H9 (cell line): ENCODE measurements at regions not wholly inside any gene's neighbourhood (a gene's known extent, or its start where the extent isn't known, plus 50 kb on each side); places are given as distances from the start of the nearest gene placed in this dataset.
A peak's percentile ranks its signal among the peaks of the same experiment; 100 is the strongest.

Experiments used
- DNase-seq: peaks from one replicate; pipeline ENCODE4 v3.0.0-alpha.2; 2017
- H2AFZ ChIP-seq: one replicate; pipeline ENCODE4 v1.6.1; 2013; ENCODE audit warnings: mild to moderate bottlenecking, low read length, control low read depth, moderate library complexity
- H2AK5ac ChIP-seq: 2 replicates; pipeline ENCODE4 v1.6.1; 2013; ENCODE audit warnings: low read length, control low read depth, mixed read lengths; ENCODE audit not compliant: insufficient read length
- H2BK120ac ChIP-seq: one replicate; pipeline ENCODE4 v1.6.1; 2013; ENCODE audit warnings: low read depth, mild to moderate bottlenecking, low read length, control low read depth, inconsistent platforms; ENCODE audit not compliant: poor library complexity, severe bottlenecking
- H2BK12ac ChIP-seq: 2 replicates; pipeline ENCODE4 v1.6.1; 2013; ENCODE audit warnings: low read length, control low read depth, mixed read lengths, low read depth; ENCODE audit not compliant: insufficient read length
- H2BK15ac ChIP-seq: 2 replicates; pipeline ENCODE4 v1.6.1; 2013; ENCODE audit warnings: low read depth, low read length, control low read depth
- H2BK20ac ChIP-seq: one replicate; pipeline ENCODE4 v1.6.1; 2013; ENCODE audit warnings: low read depth, mild to moderate bottlenecking, low read length, control low read depth, inconsistent platforms; ENCODE audit not compliant: poor library complexity, severe bottlenecking
- H2BK5ac ChIP-seq: 2 replicates; pipeline ENCODE4 v1.6.1; 2013; ENCODE audit warnings: low read length, control low read depth, mixed read lengths; ENCODE audit not compliant: insufficient read length
- H3K14ac ChIP-seq: 2 replicates; pipeline ENCODE4 v1.6.1; 2013; ENCODE audit warnings: low read length, control low read depth; ENCODE audit not compliant: insufficient read depth
- H3K18ac ChIP-seq: 2 replicates; pipeline ENCODE4 v1.6.1; 2013; ENCODE audit warnings: low read depth, mild to moderate bottlenecking, mixed read lengths, low read length, control low read depth; ENCODE audit not compliant: insufficient read length
- H3K23ac ChIP-seq: 2 replicates; pipeline ENCODE4 v1.6.1; 2013; ENCODE audit warnings: low read length, control low read depth, mixed read lengths, low read depth; ENCODE audit not compliant: insufficient read length
- H3K23me2 ChIP-seq: 2 replicates; pipeline ENCODE4 v1.6.1; 2013; ENCODE audit warnings: low read depth, mild to moderate bottlenecking, mixed read lengths, low read length, control low read depth; ENCODE audit not compliant: insufficient read length, poor library complexity, severe bottlenecking
- H3K27ac ChIP-seq: 2 replicates; pipeline ENCODE4 v1.5.1; 2013; ENCODE audit warnings: low read length, control low read depth, mixed read lengths, low read depth; ENCODE audit not compliant: insufficient read length
- H3K27me3 ChIP-seq: 2 replicates; pipeline ENCODE4 v1.6.1; 2013; ENCODE audit warnings: low read length, control low read depth, inconsistent platforms; ENCODE audit not compliant: insufficient read depth
- H3K4ac ChIP-seq: 2 replicates; pipeline ENCODE4 v1.6.1; 2013; ENCODE audit warnings: low read depth, mild to moderate bottlenecking, control low read depth, inconsistent platforms, low read length, moderate library complexity
- H3K4me1 ChIP-seq: 2 replicates; pipeline ENCODE4 v1.6.1; 2013; ENCODE audit warnings: low read length, control low read depth, inconsistent platforms; ENCODE audit not compliant: insufficient read depth
- H3K4me2 ChIP-seq: 2 replicates; pipeline ENCODE4 v1.6.1; 2013; ENCODE audit warnings: low read length, control low read depth, mixed read lengths; ENCODE audit not compliant: insufficient read length, insufficient read depth
- H3K56ac ChIP-seq: 2 replicates; pipeline ENCODE4 v1.6.1; 2013; ENCODE audit warnings: low read depth, mild to moderate bottlenecking, mixed read lengths, low read length, control low read depth; ENCODE audit not compliant: insufficient read length
- H3K79me1 ChIP-seq: 2 replicates; pipeline ENCODE4 v1.6.1; 2013; ENCODE audit warnings: low read depth, mild to moderate bottlenecking, moderate library complexity, low read length, control low read depth, inconsistent platforms; ENCODE audit not compliant: insufficient read depth, poor library complexity, severe bottlenecking
- H3K79me2 ChIP-seq: 2 replicates; pipeline ENCODE4 v1.6.1; 2013; ENCODE audit warnings: low read length, control low read depth, inconsistent platforms; ENCODE audit not compliant: insufficient read depth
- H3K9ac ChIP-seq: 2 replicates; pipeline ENCODE4 v1.6.1; 2013; ENCODE audit warnings: low read length, control low read depth, mixed read lengths; ENCODE audit not compliant: insufficient read length; ENCODE audit errors: extremely low read depth
- H3K9me3 ChIP-seq: one replicate; pipeline ENCODE4 v1.6.1; 2013; ENCODE audit warnings: low read depth, low read length, inconsistent platforms; ENCODE audit not compliant: control insufficient read depth
- H3T11ph ChIP-seq: one replicate; pipeline ENCODE4 v1.6.1; 2013; ENCODE audit warnings: mild to moderate bottlenecking, low read length, control low read depth, inconsistent platforms
- H4K20me1 ChIP-seq: one replicate; pipeline ENCODE4 v1.6.1; 2013; ENCODE audit not compliant: control insufficient read depth, insufficient read length, insufficient read depth
- H4K5ac ChIP-seq: 2 replicates; pipeline ENCODE4 v1.6.1; 2013; ENCODE audit warnings: low read depth, mild to moderate bottlenecking, mixed read lengths, low read length, control low read depth; ENCODE audit not compliant: insufficient read length
- H4K8ac ChIP-seq: replicated peaks from 2 replicates; pipeline ENCODE4 v1.6.1; 2013; ENCODE audit warnings: low read length, control low read depth, mixed read lengths, low read depth; ENCODE audit not compliant: insufficient read length
- H4K91ac ChIP-seq: 2 replicates; pipeline ENCODE4 v1.6.1; 2013; ENCODE audit warnings: low read depth, mild to moderate bottlenecking, moderate library complexity, mixed read lengths, low read length, control low read depth; ENCODE audit not compliant: insufficient read length
- H3K27ac Mint-ChIP-seq, 3 experiments: 2 replicates in 2 of 3; 3 replicates in 1 of 3; pipeline ENCODE4 v1.8.0; 2020 to 2021; ENCODE audit warnings: mixed read lengths in 3 of 3, mild to moderate bottlenecking in 1 of 3, moderate library complexity in 1 of 3
- H3K27me3 Mint-ChIP-seq: 2 replicates; pipeline ENCODE4 v1.8.0; 2021; ENCODE audit warnings: low read depth, mild to moderate bottlenecking, moderate library complexity, mixed read lengths
- H3K36me3 Mint-ChIP-seq, 3 experiments: 2 replicates in 2 of 3; 3 replicates in 1 of 3; pipeline ENCODE4 v1.8.0; 2020 to 2021; ENCODE audit warnings: low read depth in 3 of 3, mixed read lengths in 3 of 3; ENCODE audit not compliant: insufficient read depth in 1 of 3
- H3K4me1 Mint-ChIP-seq, 2 experiments: 2 replicates each; pipeline ENCODE4 v1.8.0; 2020; ENCODE audit warnings: mixed read lengths in 2 of 2
- H3K4me3 Mint-ChIP-seq, 2 experiments: 2 replicates in 1 of 2; 3 replicates in 1 of 2; pipeline ENCODE4 v1.8.0; 2020 to 2021; ENCODE audit warnings: mild to moderate bottlenecking in 2 of 2, mixed read lengths in 2 of 2, moderate library complexity in 1 of 2
- H3K9me3 Mint-ChIP-seq, 2 experiments: 2 replicates in 1 of 2; 3 replicates in 1 of 2; pipeline ENCODE4 v1.8.0; 2020; ENCODE audit warnings: mild to moderate bottlenecking in 2 of 2, mixed read lengths in 2 of 2, moderate library complexity in 1 of 2
- CTCF ChIP-seq: fragments of 200-600 bp; sonication (generic); conservative IDR thresholded peaks from 3 replicates; pipeline ENCODE4 v1.8.0; 2021; ENCODE audit warnings: antibody characterized with exemption, mild to moderate bottlenecking
- WGBS: extraction: QIAGEN DNeasy Blood & Tissue Kit; methylation state at CpG from one replicate; pipeline ENCODE4 v1.1.7; 2013; ENCODE audit warnings: missing lambda C conversion rate, low lambda C conversion rate, mixed read lengths; ENCODE audit not compliant: insufficient read length; ENCODE audit errors: extremely low coverage; 5-methylcytosine and 5-hydroxymethylcytosine counted together

GRCh38 chr15:97401195-97401594 is 559.3 kb upstream of the ARRDC4 start:
- no peak overlapping the region for H2BK15ac ChIP-seq
- no CpG with 5 or more reads among the region's 4 CpGs for WGBS
- H4K20me1 ChIP-seq = no peaks in the 10 kb centered on the region
- no peak overlapping the region for H4K8ac ChIP-seq
- H3K18ac ChIP-seq = no peak overlapping the region
- H2BK20ac ChIP-seq = peak overlapping the region; percentile 26
- no peak overlapping the region for H2AFZ ChIP-seq
- no peak overlapping the region for H2BK5ac ChIP-seq
- no peak overlapping the region for H3T11ph ChIP-seq
- no peak overlapping the region for H3K9ac ChIP-seq
- no peak overlapping the region for H3K56ac ChIP-seq
- H2BK120ac ChIP-seq = no peak overlapping the region
- H3K4ac ChIP-seq = no peak overlapping the region
- no peak overlapping the region for H3K4me3 Mint-ChIP-seq
- H3K4me1 Mint-ChIP-seq = no peaks in the 10 kb centered on the region
- H3K79me2 ChIP-seq = no peaks in the 10 kb centered on the region
- TF ChIP-seq CTCF = no peak
- H3K23ac ChIP-seq = no peak overlapping the region
- no peaks in the 10 kb centered on the region for H3K23me2 ChIP-seq
- H3K14ac ChIP-seq = no peak overlapping the region
- DNase-seq = no peak
- no peak overlapping the region for H2BK12ac ChIP-seq
- no peaks in the 10 kb centered on the region for H3K27me3 Mint-ChIP-seq
- no peaks in the 10 kb centered on the region for H3K9me3 ChIP-seq
- no peaks in the 10 kb centered on the region for H3K9me3 Mint-ChIP-seq
- no peak overlapping the region for H2AK5ac ChIP-seq
- H3K27ac ChIP-seq = no peak overlapping the region
- H3K27ac Mint-ChIP-seq = no peak overlapping the region
- no peak overlapping the region for H4K91ac ChIP-seq
- H3K36me3 Mint-ChIP-seq = no peaks in the 10 kb centered on the region
- no peak overlapping the region for H4K5ac ChIP-seq
- H3K27me3 ChIP-seq = no peaks in the 10 kb centered on the region
- H3K4me2 ChIP-seq = no peak overlapping the region
- H3K4me1 ChIP-seq = no peaks in the 10 kb centered on the region
- no peaks in the 10 kb centered on the region for H3K79me1 ChIP-seq
